Fibroblast of lung (primary cell): ENCODE measurements at regions not wholly inside any gene's neighbourhood (a gene's known extent, or its start where the extent isn't known, plus 50 kb on each side); places are given as distances from the start of the nearest gene placed in this dataset.

Experiments used
- EZH2 ChIP-seq: IDR thresholded peaks from 2 replicates; pipeline ENCODE4 v1.5.1; 2012; ENCODE audit warnings: low read length, control low read depth, mild to moderate bottlenecking; ENCODE audit errors: missing control alignments
- TF ChIP-seq, protein P1 (sequence below), 2 donors: IDR thresholded peaks in 1 of 2; conservative IDR thresholded peaks in 1 of 2; 1 replicate in 1 of 2; 2 replicates in 1 of 2; pipeline ENCODE4 v1.5.1; 2011 to 2012; ENCODE audit warnings: low read length in 2 of 2, control low read depth in 1 of 2, inconsistent platforms in 1 of 2, low read depth in 1 of 2, mild to moderate bottlenecking in 1 of 2

DNA sequence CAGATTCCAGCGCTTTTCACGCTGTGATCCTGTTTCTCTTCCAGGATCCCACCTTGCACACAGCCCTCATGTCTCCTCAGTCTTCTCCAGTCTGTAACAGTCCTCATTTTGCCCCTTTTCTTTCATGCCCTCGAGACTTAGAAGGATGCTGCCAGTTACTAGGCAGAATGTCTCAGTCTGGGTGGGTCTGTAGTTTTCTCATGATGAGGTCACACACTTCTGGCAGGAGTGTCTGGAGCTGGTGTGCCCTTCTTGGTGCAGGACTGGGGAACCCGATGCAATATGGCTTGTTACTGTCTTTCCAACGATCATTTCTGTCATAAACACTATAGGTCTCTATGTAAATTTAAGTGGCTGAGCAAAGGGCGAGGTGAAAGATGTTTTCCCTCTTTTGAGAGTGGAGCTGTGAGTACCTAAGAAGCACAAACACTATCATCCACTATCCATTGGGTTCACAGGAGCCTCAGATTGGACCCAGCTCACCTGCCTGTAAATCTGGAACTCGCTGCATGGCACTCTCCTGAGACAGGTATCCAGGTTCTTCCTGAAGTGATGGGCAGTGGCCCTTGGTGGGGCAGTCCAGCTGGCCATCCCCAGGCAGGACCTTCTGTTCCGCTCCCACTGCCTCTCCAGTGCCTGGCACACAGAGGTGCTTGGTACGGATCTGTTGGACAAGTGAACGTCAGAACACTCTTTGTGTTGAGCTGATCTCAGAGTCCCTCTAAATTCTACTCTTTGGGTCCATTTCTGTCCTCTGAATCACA lies 64.3 kb upstream of the ZNF32 start:
- TF ChIP-seq, protein P1, sequence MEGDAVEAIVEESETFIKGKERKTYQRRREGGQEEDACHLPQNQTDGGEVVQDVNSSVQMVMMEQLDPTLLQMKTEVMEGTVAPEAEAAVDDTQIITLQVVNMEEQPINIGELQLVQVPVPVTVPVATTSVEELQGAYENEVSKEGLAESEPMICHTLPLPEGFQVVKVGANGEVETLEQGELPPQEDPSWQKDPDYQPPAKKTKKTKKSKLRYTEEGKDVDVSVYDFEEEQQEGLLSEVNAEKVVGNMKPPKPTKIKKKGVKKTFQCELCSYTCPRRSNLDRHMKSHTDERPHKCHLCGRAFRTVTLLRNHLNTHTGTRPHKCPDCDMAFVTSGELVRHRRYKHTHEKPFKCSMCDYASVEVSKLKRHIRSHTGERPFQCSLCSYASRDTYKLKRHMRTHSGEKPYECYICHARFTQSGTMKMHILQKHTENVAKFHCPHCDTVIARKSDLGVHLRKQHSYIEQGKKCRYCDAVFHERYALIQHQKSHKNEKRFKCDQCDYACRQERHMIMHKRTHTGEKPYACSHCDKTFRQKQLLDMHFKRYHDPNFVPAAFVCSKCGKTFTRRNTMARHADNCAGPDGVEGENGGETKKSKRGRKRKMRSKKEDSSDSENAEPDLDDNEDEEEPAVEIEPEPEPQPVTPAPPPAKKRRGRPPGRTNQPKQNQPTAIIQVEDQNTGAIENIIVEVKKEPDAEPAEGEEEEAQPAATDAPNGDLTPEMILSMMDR (conservative IDR thresholded peaks at IDR 0.05 in 1 of 2, IDR thresholded peaks at IDR 0.05 in 1 of 2; ENCODE audit: low read depth in 1 of 2, low read length in 2 of 2), result no peak
- TF ChIP-seq EZH2, result no peak
